GM21526 (cell line): ENCODE measurements at regions not wholly inside any gene's neighbourhood (a gene's known extent, or its start where the extent isn't known, plus 50 kb on each side); places are given as distances from the start of the nearest gene placed in this dataset.

Source experiments
- ATAC-seq: cut with Tn5 transposase; IDR thresholded peaks from one replicate; pipeline ENCODE4 v1.9.1; 2021; ENCODE audit warnings: moderate library complexity; ENCODE audit not compliant: unreplicated experiment, low FRiP score

DNA sequence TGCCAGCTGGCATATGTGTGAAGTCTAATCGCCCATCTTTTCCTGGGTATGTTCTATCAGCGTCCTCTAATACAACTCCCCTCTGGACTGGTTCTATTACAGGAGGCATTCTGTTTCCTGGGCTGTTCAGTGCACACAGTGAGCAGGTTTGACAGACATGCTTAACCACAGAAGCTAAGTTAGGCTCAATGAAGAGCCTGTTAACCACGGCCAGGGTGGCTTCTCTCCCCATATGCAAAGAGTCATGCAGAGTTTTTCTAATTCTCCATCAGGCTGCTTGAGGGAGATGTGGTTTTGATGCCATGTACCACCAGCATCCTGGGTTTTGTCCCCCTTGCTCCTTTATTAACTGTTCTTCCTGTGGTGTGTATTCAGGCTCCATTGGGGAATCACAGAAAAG, 57.2 kb upstream of the ALOX12 start:
- no peak for ATAC-seq

DNA sequence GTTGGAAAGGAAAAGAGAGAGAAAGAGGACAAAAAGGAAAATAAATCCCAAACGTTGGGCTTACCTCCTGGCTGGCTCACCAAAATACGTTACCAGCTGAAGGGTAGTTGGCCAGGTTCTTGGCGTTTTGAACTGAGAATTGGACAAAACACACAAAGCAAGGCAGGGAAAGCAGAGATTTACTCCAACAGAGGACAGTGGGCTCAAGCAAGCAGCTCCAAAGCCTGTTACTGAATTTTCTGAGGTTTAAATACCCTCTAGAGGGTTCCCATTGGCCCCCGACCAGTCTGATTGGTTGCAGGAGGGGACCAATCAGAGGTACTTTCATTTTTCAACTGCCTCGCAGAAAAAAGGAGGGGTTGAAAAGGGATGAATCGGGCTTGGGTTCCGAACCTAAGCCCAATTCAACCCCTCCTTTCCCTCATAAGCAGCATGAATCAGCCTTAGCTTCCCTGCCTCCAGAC, 55.6 kb upstream of the ALOX12 start:
- ATAC-seq: no peak

DNA sequence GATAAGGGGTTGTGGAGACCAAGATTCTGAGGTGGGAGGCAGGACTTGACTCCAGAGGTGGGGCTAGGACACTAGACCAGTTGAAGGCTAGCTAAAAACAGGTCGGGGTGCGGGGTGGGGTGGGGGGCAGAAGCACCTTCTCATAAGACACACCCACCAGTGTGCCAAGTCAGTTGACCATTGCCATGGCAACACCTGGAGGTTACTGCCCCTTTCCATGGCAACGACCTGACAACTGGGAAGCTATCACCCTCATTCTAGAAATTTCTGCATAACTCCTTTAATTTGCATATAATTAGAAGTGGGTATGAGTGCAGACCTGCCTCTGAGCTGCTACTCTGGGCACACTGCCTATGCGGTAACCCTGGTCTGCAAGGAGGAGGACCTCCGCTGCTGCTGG, 53.9 kb upstream of the ALOX12 start:
- ATAC-seq: no peak

DNA sequence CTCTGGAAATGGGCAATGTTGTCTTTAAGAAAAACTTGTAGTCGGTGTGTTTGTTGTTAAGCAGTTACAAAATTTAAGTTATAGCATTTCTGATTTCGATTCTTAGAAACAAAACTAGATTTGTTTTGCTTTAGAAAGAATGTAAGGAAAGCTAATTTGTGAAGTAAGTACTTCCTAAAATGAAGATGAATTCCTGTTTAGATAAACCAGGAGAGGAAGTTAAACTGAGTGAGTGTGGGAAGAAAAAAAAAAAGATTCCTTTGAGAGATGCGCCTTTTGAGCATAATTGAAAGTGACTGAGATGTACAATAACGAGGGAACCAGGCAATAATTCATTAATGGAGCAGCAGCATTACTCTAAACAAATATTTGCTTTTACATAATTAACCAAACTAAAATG, 52.4 kb upstream of the ALOX12 start:
- ATAC-seq: no peak
